ENCODE measurements at regions not wholly inside any gene's neighbourhood (a gene's known extent, or its start where the extent isn't known, plus 50 kb on each side); places are given as distances from the start of the nearest gene placed in this dataset.

DNA sequence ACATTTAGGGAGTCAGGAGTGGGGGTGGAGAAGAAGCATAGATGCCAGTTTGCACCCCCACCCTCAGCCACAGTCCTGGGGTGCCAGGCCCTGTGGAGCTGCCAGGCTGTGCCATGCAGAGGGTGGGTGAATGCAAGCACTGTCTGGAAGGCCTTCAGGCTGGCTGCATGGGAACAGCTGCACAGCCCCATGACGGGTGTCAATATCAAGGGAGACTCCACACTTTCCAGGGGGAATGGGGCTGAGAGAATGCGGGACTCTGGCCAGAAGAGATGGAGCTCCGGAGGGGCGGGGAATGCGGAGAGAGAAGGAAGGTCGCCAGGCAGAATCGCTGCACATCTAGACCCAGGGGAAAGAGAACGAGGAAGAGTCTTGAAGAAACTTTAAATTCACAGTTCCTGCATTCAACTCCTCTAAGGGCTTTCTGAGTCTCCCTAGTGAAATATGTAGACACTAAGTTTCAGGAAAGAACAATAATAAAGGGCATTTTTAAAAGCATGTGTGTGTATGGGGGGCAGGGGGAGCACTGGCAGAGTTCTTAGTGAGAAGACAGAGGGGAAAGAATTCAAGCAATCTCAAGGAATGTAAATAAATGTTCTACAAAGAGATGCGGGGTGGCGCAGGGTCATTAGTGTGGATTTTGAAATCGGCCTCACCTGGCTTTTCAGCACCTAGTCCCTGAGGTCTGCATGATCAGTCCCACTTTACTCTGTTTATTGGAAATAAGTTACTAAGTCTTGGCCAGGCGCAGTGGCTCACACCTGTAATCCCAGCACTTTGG lies 59.1 kb downstream of the BOD1 start:
- no peak for DNase-seq
- Histone ChIP-seq H3K9me3 (ENCODE audit: low read length) (no peaks in the 10 kb centered on the region), H3K4me3 (ENCODE audit: low read length) (no peak overlapping the region), H3K36me3 (ENCODE audit: insufficient read depth, low read length) (no peaks in the 10 kb centered on the region), H3K27me3 (ENCODE audit: insufficient read depth, low read length, poor library complexity, severe bottlenecking) (no peaks in the 10 kb centered on the region), H3K27ac (ENCODE audit: low read depth, low read length) (no peak overlapping the region), H3K4me1 (ENCODE audit: insufficient read depth, low read length) (no peaks in the 10 kb centered on the region)
- Mint-ChIP-seq H3K27me3 (peaks cover 20 to 46% of the 10 kb centered on the region in 2 donors), H3K36me3 (no peaks in the 10 kb centered on the region), H3K4me3 (no peak overlapping the region), H3K27ac (peak overlapping the region in 1 of 8 donors; percentile 57), H3K4me1 (no peaks in the 10 kb centered on the region), H3K9me3 (peaks cover 9 to 18% (median 16%) of the 10 kb centered on the region in 5 donors)
- ChIA-PET CTCF (interaction anchor here (1.7 kb wide), 1 partner anchor 16 kb away, joined by 5 read pairs; no protein-coding TSS in a partner anchor), POLR2A (no interaction called here)

- H3K4me3 Mint-ChIP-seq: no peak overlapping the region
- DNase-seq: no peak
- ChIA-PET POLR2A (no interaction called here), CTCF (interaction anchor here (1.7 kb wide), 1 partner anchor 16 kb away, joined by 5 read pairs; no protein-coding TSS in a partner anchor)
- H3K4me1 ChIP-seq (ENCODE audit: insufficient read depth, low read length): no peaks in the 10 kb centered on the region
- peaks cover 6 to 16% (median 12%) of the 10 kb centered on the region in 5 donors for H3K9me3 Mint-ChIP-seq
- no peak overlapping the region for H3K4me3 ChIP-seq (ENCODE audit: low read length)
- peaks cover 17 to 41% of the 10 kb centered on the region in 2 donors for H3K27me3 Mint-ChIP-seq
- H3K27me3 ChIP-seq (ENCODE audit: insufficient read depth, low read length, poor library complexity, severe bottlenecking): no peaks in the 10 kb centered on the region
- H3K9me3 ChIP-seq (ENCODE audit: low read length): no peaks in the 10 kb centered on the region
- no peaks in the 10 kb centered on the region for H3K36me3 ChIP-seq (ENCODE audit: insufficient read depth, low read length)
- H3K27ac Mint-ChIP-seq: no peak overlapping the region
- no peaks in the 10 kb centered on the region for H3K36me3 Mint-ChIP-seq
- no peak overlapping the region for H3K27ac ChIP-seq (ENCODE audit: low read depth, low read length)
- H3K4me1 Mint-ChIP-seq: no peaks in the 10 kb centered on the region
Measured at GRCh38 chr5:173556142-173557028, 60.1 kb downstream of the BOD1 start.

- no peaks in the 10 kb centered on the region for H3K36me3 Mint-ChIP-seq
- peak overlapping the region in 1 of 8 donors; percentile 85 for H3K27ac Mint-ChIP-seq
- H3K4me3 ChIP-seq (ENCODE audit: low read length): no peak overlapping the region
- H3K4me1 Mint-ChIP-seq: no peaks in the 10 kb centered on the region
- H3K4me1 ChIP-seq (ENCODE audit: insufficient read depth, low read length): no peaks in the 10 kb centered on the region
- ChIA-PET POLR2A (no interaction called here), CTCF (no interaction called here)
- H3K9me3 ChIP-seq (ENCODE audit: low read length): no peaks in the 10 kb centered on the region
- H3K9me3 Mint-ChIP-seq: peaks cover 2 to 7% (median 6%) of the 10 kb centered on the region in 5 donors
- no peak overlapping the region for H3K4me3 Mint-ChIP-seq
- H3K36me3 ChIP-seq (ENCODE audit: insufficient read depth, low read length): no peaks in the 10 kb centered on the region
- no peak for DNase-seq
- no peak overlapping the region for H3K27ac ChIP-seq (ENCODE audit: low read depth, low read length)
- no peaks in the 10 kb centered on the region for H3K27me3 ChIP-seq (ENCODE audit: insufficient read depth, low read length, poor library complexity, severe bottlenecking)
- peaks cover 15 to 37% of the 10 kb centered on the region in 2 donors for H3K27me3 Mint-ChIP-seq
Measured at GRCh38 chr5:173554989-173555705, 61.3 kb downstream of the BOD1 start.

GRCh38 chr5:173554038-173554955 lies 62.2 kb downstream of the BOD1 start:
- Histone ChIP-seq H3K9me3 (ENCODE audit: low read length) (no peaks in the 10 kb centered on the region), H3K27me3 (ENCODE audit: insufficient read depth, low read length, poor library complexity, severe bottlenecking) (no peaks in the 10 kb centered on the region), H3K36me3 (ENCODE audit: insufficient read depth, low read length) (no peaks in the 10 kb centered on the region), H3K4me1 (ENCODE audit: insufficient read depth, low read length) (no peaks in the 10 kb centered on the region), H3K4me3 (ENCODE audit: low read length) (no peak overlapping the region), H3K27ac (ENCODE audit: low read depth, low read length) (no peak overlapping the region)
- H3K4me3 Mint-ChIP-seq: no peak overlapping the region
- ChIA-PET POLR2A (no interaction called here), CTCF (interaction anchor here (1.4 kb wide), 1 partner anchor 19 kb away, joined by 6 read pairs; no protein-coding TSS in a partner anchor)
- peak overlapping the region in 1 of 8 donors; percentile 85 for H3K27ac Mint-ChIP-seq
- no peak for DNase-seq
- no peaks in the 10 kb centered on the region for H3K4me1 Mint-ChIP-seq
- H3K27me3 Mint-ChIP-seq: peaks cover 13 to 38% of the 10 kb centered on the region in 2 donors
- H3K9me3 Mint-ChIP-seq: peaks cover 0 to under 1% (median 0%) of the 10 kb centered on the region in 5 donors
- H3K36me3 Mint-ChIP-seq: no peaks in the 10 kb centered on the region

DNA sequence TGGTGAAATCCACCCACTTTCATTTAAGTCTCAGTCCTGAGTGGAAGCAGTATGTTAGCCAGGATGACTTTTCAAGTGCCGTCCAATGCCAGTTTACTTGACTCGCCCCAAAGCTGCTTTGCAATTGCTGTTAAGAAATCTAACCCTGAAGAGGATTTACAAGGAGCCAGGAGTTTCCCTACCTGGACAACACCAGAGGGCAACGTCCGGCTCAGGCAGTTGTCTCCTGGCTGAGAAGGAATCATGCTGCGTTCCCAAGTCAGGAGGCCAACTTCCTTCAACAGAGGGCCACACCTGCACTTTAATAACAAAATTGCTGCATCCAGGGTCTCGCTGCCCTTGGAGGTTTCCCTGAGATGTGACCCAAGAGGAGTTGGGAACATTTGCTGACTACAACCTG lies 65.8 kb downstream of the BOD1 start:
- H3K27ac ChIP-seq (ENCODE audit: low read depth, low read length): no peak overlapping the region
- peaks cover 22 to 26% of the 10 kb centered on the region in 2 donors for H3K27me3 Mint-ChIP-seq
- ChIA-PET CTCF (no interaction called here), POLR2A (no interaction called here)
- no peak overlapping the region for H3K4me3 Mint-ChIP-seq
- no peaks in the 10 kb centered on the region for H3K27me3 ChIP-seq (ENCODE audit: insufficient read depth, low read length, poor library complexity, severe bottlenecking)
- H3K4me1 ChIP-seq (ENCODE audit: insufficient read depth, low read length): no peaks in the 10 kb centered on the region
- no peaks in the 10 kb centered on the region for H3K36me3 Mint-ChIP-seq
- H3K4me1 Mint-ChIP-seq: no peaks in the 10 kb centered on the region
- no peaks in the 10 kb centered on the region for H3K9me3 ChIP-seq (ENCODE audit: low read length)
- no peaks in the 10 kb centered on the region for H3K9me3 Mint-ChIP-seq
- H3K27ac Mint-ChIP-seq: peak overlapping the region in 1 of 8 donors; percentile 54
- no peak for DNase-seq
- no peaks in the 10 kb centered on the region for H3K36me3 ChIP-seq (ENCODE audit: insufficient read depth, low read length)
- H3K4me3 ChIP-seq (ENCODE audit: low read length): no peak overlapping the region

GRCh38 chr5:173549644-173550043 lies 66.8 kb downstream of the BOD1 start:
- ChIA-PET CTCF (no interaction called here), POLR2A (no interaction called here)
- no peaks in the 10 kb centered on the region for H3K36me3 ChIP-seq (ENCODE audit: insufficient read depth, low read length)
- H3K4me1 Mint-ChIP-seq: no peaks in the 10 kb centered on the region
- H3K27me3 Mint-ChIP-seq: peaks cover 22% of the 10 kb centered on the region in 2 donors
- H3K27ac Mint-ChIP-seq: no peak overlapping the region
- H3K4me3 ChIP-seq (ENCODE audit: low read length): no peak overlapping the region
- no peaks in the 10 kb centered on the region for H3K9me3 Mint-ChIP-seq
- no peaks in the 10 kb centered on the region for H3K4me1 ChIP-seq (ENCODE audit: insufficient read depth, low read length)
- H3K9me3 ChIP-seq (ENCODE audit: low read length): no peaks in the 10 kb centered on the region
- no peaks in the 10 kb centered on the region for H3K27me3 ChIP-seq (ENCODE audit: insufficient read depth, low read length, poor library complexity, severe bottlenecking)
- no peak for DNase-seq
- H3K4me3 Mint-ChIP-seq: no peak overlapping the region
- H3K27ac ChIP-seq (ENCODE audit: low read depth, low read length): no peak overlapping the region
- H3K36me3 Mint-ChIP-seq: no peaks in the 10 kb centered on the region

GRCh38 chr5:173547579-173547978 lies 68.9 kb downstream of the BOD1 start:
- Histone ChIP-seq H3K27me3 (ENCODE audit: insufficient read depth, low read length, poor library complexity, severe bottlenecking) (no peaks in the 10 kb centered on the region), H3K9me3 (ENCODE audit: low read length) (no peaks in the 10 kb centered on the region), H3K36me3 (ENCODE audit: insufficient read depth, low read length) (no peaks in the 10 kb centered on the region), H3K27ac (ENCODE audit: low read depth, low read length) (no peak overlapping the region), H3K4me1 (ENCODE audit: insufficient read depth, low read length) (no peaks in the 10 kb centered on the region), H3K4me3 (ENCODE audit: low read length) (no peak overlapping the region)
- H3K27me3 Mint-ChIP-seq: peaks cover 11 to 15% of the 10 kb centered on the region in 2 donors
- ChIA-PET POLR2A (no interaction called here), CTCF (no interaction called here)
- H3K4me1 Mint-ChIP-seq: no peaks in the 10 kb centered on the region
- no peak for DNase-seq
- H3K36me3 Mint-ChIP-seq: no peaks in the 10 kb centered on the region
- H3K4me3 Mint-ChIP-seq: no peak overlapping the region
- no peaks in the 10 kb centered on the region for H3K9me3 Mint-ChIP-seq
- H3K27ac Mint-ChIP-seq: no peak overlapping the region

Measured in CD8-positive, alpha-beta memory T cell (primary cell).